ENCODE measurements at regions not wholly inside any gene's neighbourhood (a gene's known extent, or its start where the extent isn't known, plus 50 kb on each side); places are given as distances from the start of the nearest gene placed in this dataset.
A peak's percentile ranks its signal among the peaks of the same experiment; 100 is the strongest.

DNA sequence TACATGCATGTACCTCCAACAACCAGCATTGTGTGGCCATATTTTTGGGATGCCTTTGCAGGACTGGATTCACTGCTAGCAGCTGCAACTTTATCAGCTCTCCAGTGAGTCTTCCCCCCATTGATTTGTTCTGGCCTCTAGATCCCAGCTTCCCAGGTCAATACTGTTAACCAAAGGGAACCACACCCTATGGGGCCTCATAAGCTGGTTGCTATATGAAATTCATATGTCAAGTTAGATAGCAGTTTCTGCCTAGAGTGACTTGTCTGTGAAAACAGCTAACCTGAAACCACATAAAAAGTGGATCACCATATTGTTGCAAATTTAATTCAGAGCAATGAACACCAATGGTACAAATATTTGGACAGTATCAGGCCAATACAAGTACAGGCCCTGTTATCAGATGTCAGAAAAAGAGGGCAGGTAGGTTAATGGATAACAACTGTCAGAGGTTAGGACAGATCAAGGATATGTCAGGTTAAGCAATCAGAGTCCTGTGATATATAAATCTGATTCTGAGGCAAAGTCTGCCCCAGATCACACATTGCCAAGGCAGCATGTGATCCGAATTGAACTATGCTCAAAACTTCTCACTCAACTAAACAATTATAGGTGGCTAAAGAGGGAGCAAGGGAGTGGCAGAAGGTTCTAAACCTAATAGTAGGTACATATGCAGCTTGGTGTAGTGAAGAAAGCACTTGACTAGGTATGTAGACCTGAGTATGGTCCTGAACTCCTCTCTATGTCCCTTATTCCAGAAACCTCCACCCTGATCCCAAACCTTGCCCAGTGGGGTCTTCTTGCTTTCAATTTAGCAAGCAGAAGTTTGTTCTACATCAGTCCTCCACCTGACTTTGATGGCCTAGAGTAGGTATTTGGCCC lies 94.7 kb upstream of the FOXN2 start:
- H3K9me2 ChIP-seq (replicated peaks; ENCODE audit: insufficient read depth): no peaks in the 10 kb centered on the region
- WGBS (ENCODE audit: low lambda C conversion rate, missing lambda C conversion rate): 71% methylated on average over 1 of the region's 1 CpG
- peak overlapping the region; percentile 71 for H3K27ac ChIP-seq
- peak; percentile 24 for DNase-seq (ENCODE audit: low spot score)
- H3K4me1 ChIP-seq (ENCODE audit: insufficient read depth): no peaks in the 10 kb centered on the region
- no peaks in the 10 kb centered on the region for H3K36me3 ChIP-seq (replicated peaks; ENCODE audit: insufficient read depth, low read depth)
- H3K4me2 ChIP-seq: no peak overlapping the region
- no peaks in the 10 kb centered on the region for H3K79me2 ChIP-seq
- no peak overlapping the region for H2AFZ ChIP-seq
- no peaks in the 10 kb centered on the region for H3K9me3 ChIP-seq (ENCODE audit: low read depth)
- H3K27me3 ChIP-seq: no peaks in the 10 kb centered on the region
- no peak for TF ChIP-seq CTCF (IDR thresholded peaks at IDR 0.05; ENCODE audit: poor library complexity)
- TF ChIP-seq EZH2 (IDR thresholded peaks at IDR 0.05; ENCODE audit: borderline replicate concordance): no peak
- TF ChIP-seq EZH2phosphoT487 (IDR thresholded peaks at IDR 0.05; ENCODE audit: low read depth, severe bottlenecking, unreplicated experiment): no peak
- no peaks in the 10 kb centered on the region for H4K20me1 ChIP-seq (ENCODE audit: insufficient read depth, poor library complexity, severe bottlenecking)
- H3K4me3 ChIP-seq: no peak overlapping the region

DNA sequence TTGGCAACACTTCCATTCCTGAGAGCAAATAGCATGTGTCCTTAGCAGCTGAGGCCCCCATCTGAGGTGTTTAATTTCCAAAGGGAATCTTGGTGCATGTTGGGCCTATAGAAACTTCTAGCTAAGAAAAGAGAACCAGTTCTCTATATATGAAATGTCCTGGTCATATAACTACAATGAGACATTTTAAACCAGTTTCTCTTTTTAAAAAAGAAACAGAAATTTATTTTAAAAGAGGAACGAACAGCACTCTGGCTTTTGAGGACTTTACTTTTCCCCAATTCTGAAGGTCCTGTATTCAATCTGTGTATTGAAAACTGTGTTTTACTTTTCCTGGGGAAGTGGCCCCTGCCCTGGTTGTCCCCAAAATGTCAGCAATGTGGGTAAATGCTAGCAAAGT lies 94.0 kb upstream of the FOXN2 start:
- no peaks in the 10 kb centered on the region for H3K9me2 ChIP-seq (replicated peaks; ENCODE audit: insufficient read depth)
- 95% methylated on average over 1 of the region's 1 CpG for WGBS (ENCODE audit: low lambda C conversion rate, missing lambda C conversion rate)
- no peaks in the 10 kb centered on the region for H3K9me3 ChIP-seq (ENCODE audit: low read depth)
- no peak overlapping the region for H3K4me2 ChIP-seq
- H3K27ac ChIP-seq: peak overlapping the region; percentile 71
- no peak for DNase-seq (ENCODE audit: low spot score)
- H3K79me2 ChIP-seq: no peaks in the 10 kb centered on the region
- no peaks in the 10 kb centered on the region for H3K36me3 ChIP-seq (replicated peaks; ENCODE audit: insufficient read depth, low read depth)
- H4K20me1 ChIP-seq (ENCODE audit: insufficient read depth, poor library complexity, severe bottlenecking): no peaks in the 10 kb centered on the region
- TF ChIP-seq EZH2phosphoT487 (IDR thresholded peaks at IDR 0.05; ENCODE audit: low read depth, severe bottlenecking, unreplicated experiment) (no peak), CTCF (IDR thresholded peaks at IDR 0.05; ENCODE audit: poor library complexity) (no peak), EZH2 (IDR thresholded peaks at IDR 0.05; ENCODE audit: borderline replicate concordance) (no peak)
- H3K4me3 ChIP-seq: no peak overlapping the region
- no peaks in the 10 kb centered on the region for H3K27me3 ChIP-seq
- no peaks in the 10 kb centered on the region for H3K4me1 ChIP-seq (ENCODE audit: insufficient read depth)
- H2AFZ ChIP-seq: no peak overlapping the region

GRCh38 chr2:48221846-48222516 lies 92.5 kb upstream of the FOXN2 start:
- peak; percentile 38 for DNase-seq (ENCODE audit: low spot score)
- TF ChIP-seq EZH2 (IDR thresholded peaks at IDR 0.05; ENCODE audit: borderline replicate concordance): no peak
- TF ChIP-seq CTCF (IDR thresholded peaks at IDR 0.05; ENCODE audit: poor library complexity): no peak
- TF ChIP-seq EZH2phosphoT487 (IDR thresholded peaks at IDR 0.05; ENCODE audit: low read depth, severe bottlenecking, unreplicated experiment): no peak
- Histone ChIP-seq H3K79me2 (no peaks in the 10 kb centered on the region), H3K9me2 (replicated peaks; ENCODE audit: insufficient read depth) (no peaks in the 10 kb centered on the region), H3K4me2 (no peak overlapping the region), H3K36me3 (replicated peaks; ENCODE audit: insufficient read depth, low read depth) (no peaks in the 10 kb centered on the region), H4K20me1 (ENCODE audit: insufficient read depth, poor library complexity, severe bottlenecking) (no peaks in the 10 kb centered on the region), H2AFZ (no peak overlapping the region), H3K27me3 (no peaks in the 10 kb centered on the region), H3K4me3 (no peak overlapping the region), H3K27ac (peak overlapping the region; percentile 71), H3K4me1 (ENCODE audit: insufficient read depth) (no peaks in the 10 kb centered on the region), H3K9me3 (ENCODE audit: low read depth) (no peaks in the 10 kb centered on the region)
- WGBS (ENCODE audit: low lambda C conversion rate, missing lambda C conversion rate): 84% methylated on average over 4 of the region's 4 CpGs

All from hepatocyte (in vitro differentiated cells).